22Rv1 (cell line): ENCODE measurements at regions not wholly inside any gene's neighbourhood (a gene's known extent, or its start where the extent isn't known, plus 50 kb on each side); places are given as distances from the start of the nearest gene placed in this dataset.
"Not testable (repeated sequence)": the region's sequence is repeated elsewhere in the genome, so short reads cannot be mapped to it uniquely, and the experiment has no call there.

Experiments used
- H3K27ac ChIP-seq: fragments of 450-650 bp; 2 replicates; pipeline ENCODE4 v1.5.1; 2017
- CTCF ChIP-seq: fragments of 450-650 bp; IDR thresholded peaks from 2 replicates; pipeline ENCODE4 v1.5.1; 2017; ENCODE audit warnings: mild to moderate bottlenecking
- ZFX ChIP-seq: fragments of 450-650 bp; IDR thresholded peaks from 2 replicates; pipeline ENCODE4 v1.6.1; 2017; ENCODE audit warnings: antibody characterized with exemption, borderline replicate concordance

- TF ChIP-seq ZFX (no peak), CTCF (no peak)
These were observed 113.0 kb upstream of the LNX1 start for GRCh38 chr4:53704329-53704728.

GRCh38 chr4:53703267-53703655, 112.0 kb upstream of the LNX1 start:
- H3K27ac ChIP-seq: no peak overlapping the region
- TF ChIP-seq ZFX (no peak), CTCF (no peak)

More at GRCh38 chr4:53704329-53704728, 113.0 kb upstream of the LNX1 start:
- H3K27ac ChIP-seq: no peak overlapping the region

- H3K27ac ChIP-seq: no peak overlapping the region
- no peak for TF ChIP-seq ZFX
- TF ChIP-seq CTCF: 0 out of 2 replicates have a peak, but pooled peaks have one; percentile 11
These were observed 111.3 kb upstream of the LNX1 start for GRCh38 chr4:53702334-53703266.

- not testable (repeated sequence) for H3K27ac ChIP-seq
These were observed 110.0 kb upstream of the LNX1 start for GRCh38 chr4:53701260-53701659.

GRCh38 chr4:53699310-53699709, 108.0 kb upstream of the LNX1 start:
- H3K27ac ChIP-seq: not testable (repeated sequence)

- TF ChIP-seq ZFX: no peak
- no peak for TF ChIP-seq CTCF
- H3K27ac ChIP-seq: no peak overlapping the region
These were observed 105.9 kb upstream of the LNX1 start for GRCh38 chr4:53697016-53697685.

- TF ChIP-seq ZFX (no peak), CTCF (no peak)
- H3K27ac ChIP-seq: no peak overlapping the region
These were observed 104.5 kb upstream of the LNX1 start for GRCh38 chr4:53695540-53696463.
